Fibroblast of lung (primary cell): ENCODE measurements at regions not wholly inside any gene's neighbourhood (a gene's known extent, or its start where the extent isn't known, plus 50 kb on each side); places are given as distances from the start of the nearest gene placed in this dataset.

Experiments used
- EZH2 ChIP-seq: IDR thresholded peaks from 2 replicates; pipeline ENCODE4 v1.5.1; 2012; ENCODE audit warnings: low read length, control low read depth, mild to moderate bottlenecking; ENCODE audit errors: missing control alignments
- TF ChIP-seq, protein P1 (sequence below), 2 donors: IDR thresholded peaks in 1 of 2; conservative IDR thresholded peaks in 1 of 2; 1 replicate in 1 of 2; 2 replicates in 1 of 2; pipeline ENCODE4 v1.5.1; 2011 to 2012; ENCODE audit warnings: low read length in 2 of 2, control low read depth in 1 of 2, inconsistent platforms in 1 of 2, low read depth in 1 of 2, mild to moderate bottlenecking in 1 of 2

DNA sequence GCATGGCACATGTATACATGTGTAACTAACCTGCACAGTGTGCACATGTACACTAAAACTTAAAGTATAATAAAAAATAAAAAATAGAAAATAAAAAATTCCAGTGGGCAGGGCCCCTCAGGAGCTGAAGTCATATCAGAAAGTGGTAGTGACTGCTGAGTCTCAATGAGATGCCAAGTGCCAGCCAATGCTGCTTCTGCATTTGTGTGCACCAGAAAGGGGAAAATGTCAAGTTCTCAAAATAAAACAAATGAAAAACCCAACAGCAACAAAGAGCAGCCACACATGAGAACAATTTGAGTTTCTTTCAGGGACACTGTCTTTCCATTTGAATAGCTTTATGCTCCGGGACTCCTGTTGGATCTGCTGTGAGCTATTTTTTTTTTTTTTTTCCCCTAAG lies 117.2 kb upstream of the CCDC112 start:
- TF ChIP-seq, protein P1, sequence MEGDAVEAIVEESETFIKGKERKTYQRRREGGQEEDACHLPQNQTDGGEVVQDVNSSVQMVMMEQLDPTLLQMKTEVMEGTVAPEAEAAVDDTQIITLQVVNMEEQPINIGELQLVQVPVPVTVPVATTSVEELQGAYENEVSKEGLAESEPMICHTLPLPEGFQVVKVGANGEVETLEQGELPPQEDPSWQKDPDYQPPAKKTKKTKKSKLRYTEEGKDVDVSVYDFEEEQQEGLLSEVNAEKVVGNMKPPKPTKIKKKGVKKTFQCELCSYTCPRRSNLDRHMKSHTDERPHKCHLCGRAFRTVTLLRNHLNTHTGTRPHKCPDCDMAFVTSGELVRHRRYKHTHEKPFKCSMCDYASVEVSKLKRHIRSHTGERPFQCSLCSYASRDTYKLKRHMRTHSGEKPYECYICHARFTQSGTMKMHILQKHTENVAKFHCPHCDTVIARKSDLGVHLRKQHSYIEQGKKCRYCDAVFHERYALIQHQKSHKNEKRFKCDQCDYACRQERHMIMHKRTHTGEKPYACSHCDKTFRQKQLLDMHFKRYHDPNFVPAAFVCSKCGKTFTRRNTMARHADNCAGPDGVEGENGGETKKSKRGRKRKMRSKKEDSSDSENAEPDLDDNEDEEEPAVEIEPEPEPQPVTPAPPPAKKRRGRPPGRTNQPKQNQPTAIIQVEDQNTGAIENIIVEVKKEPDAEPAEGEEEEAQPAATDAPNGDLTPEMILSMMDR (conservative IDR thresholded peaks at IDR 0.05 in 1 of 2, IDR thresholded peaks at IDR 0.05 in 1 of 2; ENCODE audit: low read depth in 1 of 2, low read length in 2 of 2), result no peak
- no peak for TF ChIP-seq EZH2
